ENCODE measurements at regions not wholly inside any gene's neighbourhood (a gene's known extent, or its start where the extent isn't known, plus 50 kb on each side); places are given as distances from the start of the nearest gene placed in this dataset.
"Not testable (repeated sequence)": the region's sequence is repeated elsewhere in the genome, so short reads cannot be mapped to it uniquely, and the experiment has no call there.

DNA sequence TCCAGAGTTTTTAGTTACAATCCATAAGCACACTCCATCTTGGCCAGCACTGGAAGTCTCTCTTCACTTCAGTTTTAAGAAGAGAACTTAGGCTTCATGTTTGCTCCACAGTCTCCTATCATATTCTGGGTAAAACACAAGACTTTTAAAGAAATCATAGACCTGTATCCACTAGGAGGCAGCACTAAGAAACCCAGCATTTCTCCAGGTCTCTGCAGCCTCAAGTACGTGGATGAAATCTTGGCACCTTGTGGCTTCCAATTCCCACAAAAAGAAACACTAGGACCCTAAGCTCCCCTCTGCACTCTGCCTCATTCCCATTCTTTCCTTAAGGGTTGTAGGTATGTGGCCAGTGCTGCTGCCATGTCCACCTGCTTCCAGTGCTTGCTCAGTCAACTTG, 367.3 kb upstream of the CASK start:
- Histone ChIP-seq H3K4me1 (ENCODE audit: insufficient read depth, poor library complexity, severe bottlenecking) (no peaks in the 10 kb centered on the region), H3K9me3 (ENCODE audit: severe bottlenecking) (no peaks in the 10 kb centered on the region), H3K4me3 (ENCODE audit: severe bottlenecking) (no peak overlapping the region), H3K27me3 (ENCODE audit: insufficient read depth, poor library complexity, severe bottlenecking) (no peaks in the 10 kb centered on the region), H3K27ac (ENCODE audit: poor library complexity, severe bottlenecking) (no peak overlapping the region), H3K36me3 (ENCODE audit: low read depth) (no peaks in the 10 kb centered on the region)
- ATAC-seq (ENCODE audit: low read depth): no peak
- TF ChIP-seq CTCF (IDR thresholded peaks at IDR 0.05; ENCODE audit: poor library complexity, severe bottlenecking): no peak
- no peak for DNase-seq (ENCODE audit: low spot score)

DNA sequence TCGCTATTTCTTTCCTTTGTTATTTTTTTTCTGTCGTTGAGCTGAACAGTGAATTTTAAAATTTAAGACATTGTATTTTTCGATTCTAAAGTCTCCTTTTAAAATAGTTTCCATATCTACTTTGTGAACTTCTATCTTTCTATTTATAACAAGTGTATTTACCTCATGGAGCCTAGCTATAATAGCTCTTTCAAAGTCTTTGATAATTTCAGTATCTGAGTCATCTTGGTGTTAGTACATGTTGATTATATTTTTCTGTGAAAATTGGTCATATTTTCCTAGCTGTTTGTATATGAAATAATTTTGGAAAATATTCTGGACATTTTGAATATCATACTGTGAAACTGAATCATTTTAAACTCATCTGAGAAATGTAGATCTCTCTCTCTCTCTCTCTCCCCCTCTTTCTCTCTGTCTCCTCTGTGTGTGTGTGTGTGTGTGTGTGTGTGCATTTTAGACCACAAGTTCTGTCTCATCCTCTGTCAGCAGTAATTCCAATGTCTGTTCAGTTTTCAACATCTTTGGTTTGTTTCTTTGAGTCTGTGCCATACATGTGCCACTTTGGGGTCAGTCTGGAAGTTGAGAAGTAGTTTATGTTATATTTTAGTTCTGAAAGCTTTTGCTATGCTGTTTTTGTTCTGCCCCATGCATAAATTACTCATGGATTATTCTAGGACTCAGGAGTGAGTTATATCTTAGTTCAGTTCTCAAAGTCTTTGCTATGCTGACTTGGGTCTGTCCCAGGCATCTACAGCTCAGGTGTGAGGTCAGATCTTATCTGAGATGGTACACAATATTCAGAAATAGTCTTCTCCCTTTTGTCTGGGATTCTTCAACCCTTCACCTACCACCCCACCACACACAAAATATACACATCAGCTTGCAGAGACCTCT, 366.4 kb upstream of the CASK start:
- DNase-seq (ENCODE audit: low spot score) (no peak), ATAC-seq (ENCODE audit: low read depth) (no peak)
- Histone ChIP-seq H3K4me3 (ENCODE audit: severe bottlenecking) (no peak overlapping the region), H3K27me3 (ENCODE audit: insufficient read depth, poor library complexity, severe bottlenecking) (no peaks in the 10 kb centered on the region), H3K36me3 (ENCODE audit: low read depth) (no peaks in the 10 kb centered on the region), H3K27ac (ENCODE audit: poor library complexity, severe bottlenecking) (no peak overlapping the region), H3K9me3 (ENCODE audit: severe bottlenecking) (no peaks in the 10 kb centered on the region), H3K4me1 (ENCODE audit: insufficient read depth, poor library complexity, severe bottlenecking) (no peaks in the 10 kb centered on the region)
- no peak for TF ChIP-seq CTCF (IDR thresholded peaks at IDR 0.05; ENCODE audit: poor library complexity, severe bottlenecking)

DNA sequence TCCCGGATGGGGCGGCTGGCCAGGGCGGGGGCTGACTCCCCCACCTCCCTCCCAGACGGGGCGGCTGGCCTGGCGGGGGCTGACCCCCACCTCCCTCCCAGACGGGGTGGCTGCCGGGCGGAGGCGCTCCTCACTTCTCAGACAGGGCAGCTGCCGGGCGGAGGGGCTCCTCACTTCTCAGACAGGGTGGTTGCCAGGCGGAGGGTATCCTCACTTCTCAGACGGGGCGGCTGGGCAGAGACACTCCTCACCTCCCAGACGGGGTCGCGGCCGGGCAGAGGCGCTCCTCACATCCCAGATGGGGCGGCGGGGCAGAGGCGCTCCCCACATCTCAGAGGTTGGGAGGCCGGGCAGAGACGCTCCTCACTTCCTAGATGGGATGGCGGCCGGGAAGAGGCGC, 362.3 kb upstream of the CASK start:
- not testable (repeated sequence) for ATAC-seq (ENCODE audit: low read depth); H3K36me3 ChIP-seq (ENCODE audit: low read depth); H3K9me3 ChIP-seq (ENCODE audit: severe bottlenecking); H3K4me3 ChIP-seq (ENCODE audit: severe bottlenecking); H3K27ac ChIP-seq (ENCODE audit: poor library complexity, severe bottlenecking); H3K27me3 ChIP-seq (ENCODE audit: insufficient read depth, poor library complexity, severe bottlenecking); DNase-seq (ENCODE audit: low spot score); H3K4me1 ChIP-seq (ENCODE audit: insufficient read depth, poor library complexity, severe bottlenecking)

DNA sequence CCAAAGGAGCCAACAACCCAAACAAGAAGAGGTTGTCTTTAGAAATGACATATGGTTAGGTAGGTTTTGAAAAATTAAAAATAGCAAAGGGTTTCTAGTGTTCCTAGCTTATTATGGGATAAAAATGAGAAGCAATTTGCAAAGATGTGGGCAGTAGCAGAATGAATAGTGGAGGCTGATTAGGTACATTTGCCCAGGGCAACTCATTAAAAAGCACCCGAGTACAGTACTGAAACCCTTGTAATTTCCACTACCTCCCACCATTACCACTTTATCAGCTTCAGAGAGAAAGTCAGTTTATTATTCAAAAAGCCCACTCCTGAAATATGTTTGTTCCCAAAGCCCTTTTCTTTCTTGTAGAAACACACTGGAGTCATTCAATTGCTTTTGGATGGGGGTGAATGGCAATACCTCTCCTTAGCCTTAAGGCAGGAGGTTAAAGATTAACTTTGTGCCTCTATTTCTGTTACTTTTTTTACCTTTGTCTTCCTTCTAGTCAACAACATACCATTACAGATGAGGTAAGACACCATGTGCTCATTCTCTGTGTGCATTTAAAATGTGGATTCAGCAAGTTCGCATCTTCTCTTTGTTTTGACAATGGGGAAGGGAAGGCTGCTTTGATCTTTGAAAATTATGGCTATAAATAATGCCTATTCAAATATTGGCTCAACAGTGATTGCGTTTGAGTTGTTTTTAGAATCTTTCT, 353.8 kb upstream of the CASK start:
- Histone ChIP-seq H3K9me3 (ENCODE audit: severe bottlenecking) (no peaks in the 10 kb centered on the region), H3K4me3 (ENCODE audit: severe bottlenecking) (no peak overlapping the region), H3K27ac (ENCODE audit: poor library complexity, severe bottlenecking) (no peak overlapping the region), H3K36me3 (ENCODE audit: low read depth) (no peaks in the 10 kb centered on the region), H3K27me3 (ENCODE audit: insufficient read depth, poor library complexity, severe bottlenecking) (no peaks in the 10 kb centered on the region), H3K4me1 (ENCODE audit: insufficient read depth, poor library complexity, severe bottlenecking) (no peaks in the 10 kb centered on the region)
- TF ChIP-seq CTCF (IDR thresholded peaks at IDR 0.05; ENCODE audit: poor library complexity, severe bottlenecking): no peak
- ATAC-seq (ENCODE audit: low read depth): no peak
- no peak for DNase-seq (ENCODE audit: low spot score)

GRCh38 chrX:42274151-42274550, 350.8 kb upstream of the CASK start:
- Histone ChIP-seq H3K27me3 (ENCODE audit: insufficient read depth, poor library complexity, severe bottlenecking) (no peaks in the 10 kb centered on the region), H3K4me3 (ENCODE audit: severe bottlenecking) (no peak overlapping the region)

More at GRCh38 chrX:42274151-42274550, 350.8 kb upstream of the CASK start:
- no peaks in the 10 kb centered on the region for H3K4me1 ChIP-seq (ENCODE audit: insufficient read depth, poor library complexity, severe bottlenecking)
- no peaks in the 10 kb centered on the region for H3K36me3 ChIP-seq (ENCODE audit: low read depth)
- no peak overlapping the region for H3K27ac ChIP-seq (ENCODE audit: poor library complexity, severe bottlenecking)
- TF ChIP-seq CTCF (IDR thresholded peaks at IDR 0.05; ENCODE audit: poor library complexity, severe bottlenecking): no peak
- ATAC-seq (ENCODE audit: low read depth) (no peak), DNase-seq (ENCODE audit: low spot score) (no peak)
- H3K9me3 ChIP-seq (ENCODE audit: severe bottlenecking): no peaks in the 10 kb centered on the region

Measured in RWPE2 (cell line).